ENCODE measurements at regions not wholly inside any gene's neighbourhood (a gene's known extent, or its start where the extent isn't known, plus 50 kb on each side); places are given as distances from the start of the nearest gene placed in this dataset.

DNA sequence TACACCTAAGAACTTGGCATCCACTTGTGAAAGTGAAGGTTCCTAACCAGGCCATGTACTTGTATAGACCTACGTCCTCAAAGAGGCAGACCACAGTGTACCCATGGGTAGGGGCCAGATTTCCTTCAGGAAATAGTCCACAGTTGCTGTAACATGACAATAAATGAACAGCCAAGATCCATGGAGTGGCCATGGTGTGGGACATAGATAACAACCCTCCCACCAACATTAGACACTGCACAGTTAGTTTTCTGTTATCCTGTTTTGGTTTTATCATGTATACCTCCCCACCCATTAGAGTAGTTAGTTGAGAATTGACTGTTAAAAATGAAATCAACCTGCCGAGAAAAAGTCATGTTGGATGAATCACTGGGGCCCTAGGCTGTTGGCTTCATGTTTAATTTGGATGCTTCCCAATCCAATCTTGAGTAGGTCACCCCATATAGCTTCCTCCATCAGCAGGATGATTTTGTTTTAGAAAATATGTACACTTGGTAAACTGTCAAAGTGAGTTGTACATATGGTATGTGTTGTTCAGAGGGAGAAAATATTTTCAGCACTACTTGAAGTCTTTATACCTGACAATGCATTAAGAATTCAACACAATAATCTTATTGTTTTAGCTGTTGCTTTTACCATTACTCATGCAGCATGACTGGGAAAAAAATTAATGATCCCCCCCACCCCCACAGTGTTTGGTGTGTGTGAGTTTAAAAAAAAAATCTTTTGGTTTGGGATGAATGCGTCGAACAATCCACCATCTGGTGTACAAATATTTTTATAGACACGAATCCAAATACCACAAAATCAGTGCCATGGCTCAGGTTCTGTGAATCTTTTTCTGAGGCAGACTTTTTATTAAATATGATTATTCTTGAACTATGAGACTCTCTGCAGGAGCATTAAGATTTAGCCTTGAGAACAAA, 88.3 kb upstream of the ARHGAP29 start:
- H3K4me1 ChIP-seq (ENCODE audit: control insufficient read depth, extremely low read depth, insufficient read depth, low read length): peaks cover 62% of the 10 kb centered on the region

DNA sequence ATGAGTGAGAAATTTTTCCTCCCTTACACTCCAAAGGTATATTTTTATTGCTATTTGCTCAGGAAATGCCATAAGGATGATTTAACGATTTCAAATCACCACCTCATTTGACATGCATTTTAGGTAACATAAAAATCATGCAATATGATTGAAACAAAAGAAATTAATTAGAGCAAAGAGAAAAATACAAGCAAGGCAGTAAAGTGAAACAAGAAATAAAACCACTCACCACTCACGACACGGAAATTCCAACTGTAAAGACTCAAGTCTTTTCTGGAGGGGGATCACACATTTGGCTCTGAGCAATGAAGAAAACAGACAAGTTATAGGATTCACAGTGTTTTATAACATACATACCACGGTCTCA, 86.8 kb upstream of the ARHGAP29 start:
- Histone ChIP-seq H4K20me1 (ENCODE audit: control insufficient read depth, extremely low read depth, insufficient read depth, low read length) (no peaks in the 10 kb centered on the region), H3K4me1 (ENCODE audit: control insufficient read depth, extremely low read depth, insufficient read depth, low read length) (peaks cover 62% of the 10 kb centered on the region), H3K9ac (ENCODE audit: control insufficient read depth, extremely low read depth, insufficient read depth, low read length) (peak overlapping the region; percentile 73), H3K79me2 (ENCODE audit: control insufficient read depth, insufficient read depth, low read length) (no peaks in the 10 kb centered on the region), H3K9me3 (ENCODE audit: control insufficient read depth, low read depth, low read length) (no peaks in the 10 kb centered on the region), H2AFZ (ENCODE audit: control insufficient read depth, low read length) (no peak overlapping the region), H3K4me3 (ENCODE audit: control insufficient read depth in 2 of 3, extremely low read depth in 1 of 3, insufficient read depth in 2 of 3, low read depth in 1 of 3, low read length in 3 of 3) (peak overlapping the region in 2 of 3 experiments; percentile 19 to 49), H3K27me3 (ENCODE audit: control insufficient read depth, extremely low read depth, insufficient read depth, low read length) (no peaks in the 10 kb centered on the region), H3K4me2 (ENCODE audit: control insufficient read depth, extremely low read depth, insufficient read depth, low read depth, low read length) (peak overlapping the region; percentile 70), H3K36me3 (ENCODE audit: control insufficient read depth in 2 of 2, extremely low read depth in 1 of 2, insufficient read depth in 2 of 2, low read length in 2 of 2) (no peaks in the 10 kb centered on the region), H3K9me1 (ENCODE audit: control insufficient read depth, extremely low read depth, insufficient read depth, low read length) (no peaks in the 10 kb centered on the region), H3K27ac (ENCODE audit: control insufficient read depth, insufficient read depth, low read length) (peak overlapping the region; percentile 79)
- TF ChIP-seq, protein P1, sequence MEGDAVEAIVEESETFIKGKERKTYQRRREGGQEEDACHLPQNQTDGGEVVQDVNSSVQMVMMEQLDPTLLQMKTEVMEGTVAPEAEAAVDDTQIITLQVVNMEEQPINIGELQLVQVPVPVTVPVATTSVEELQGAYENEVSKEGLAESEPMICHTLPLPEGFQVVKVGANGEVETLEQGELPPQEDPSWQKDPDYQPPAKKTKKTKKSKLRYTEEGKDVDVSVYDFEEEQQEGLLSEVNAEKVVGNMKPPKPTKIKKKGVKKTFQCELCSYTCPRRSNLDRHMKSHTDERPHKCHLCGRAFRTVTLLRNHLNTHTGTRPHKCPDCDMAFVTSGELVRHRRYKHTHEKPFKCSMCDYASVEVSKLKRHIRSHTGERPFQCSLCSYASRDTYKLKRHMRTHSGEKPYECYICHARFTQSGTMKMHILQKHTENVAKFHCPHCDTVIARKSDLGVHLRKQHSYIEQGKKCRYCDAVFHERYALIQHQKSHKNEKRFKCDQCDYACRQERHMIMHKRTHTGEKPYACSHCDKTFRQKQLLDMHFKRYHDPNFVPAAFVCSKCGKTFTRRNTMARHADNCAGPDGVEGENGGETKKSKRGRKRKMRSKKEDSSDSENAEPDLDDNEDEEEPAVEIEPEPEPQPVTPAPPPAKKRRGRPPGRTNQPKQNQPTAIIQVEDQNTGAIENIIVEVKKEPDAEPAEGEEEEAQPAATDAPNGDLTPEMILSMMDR (optimal IDR thresholded peaks at IDR 0.05 in 1 of 3, IDR thresholded peaks at IDR 0.05 in 1 of 3, conservative IDR thresholded peaks at IDR 0.05 in 1 of 3; ENCODE audit: extremely low read depth in 1 of 3, insufficient read depth in 2 of 3, low read length in 3 of 3): no peak
- no peak for TF ChIP-seq EZH2 (IDR thresholded peaks at IDR 0.05; ENCODE audit: low read length)
- dilution Hi-C loops (cut with MboI; ENCODE audit: extremely low pct_ligation_motif_present, low sequenced_read_pairs): no loop called here
- no peak for DNase-seq (ENCODE audit: low read depth, low spot score)
- FAIRE-seq: no peak

More for the DNA sequence above, 88.3 kb upstream of the ARHGAP29 start:
- H3K27ac ChIP-seq (ENCODE audit: control insufficient read depth, insufficient read depth, low read length): peak overlapping the region; percentile 79
- H3K27me3 ChIP-seq (ENCODE audit: control insufficient read depth, extremely low read depth, insufficient read depth, low read length): no peaks in the 10 kb centered on the region
- TF ChIP-seq, protein P1 (optimal IDR thresholded peaks at IDR 0.05 in 1 of 3, IDR thresholded peaks at IDR 0.05 in 1 of 3, conservative IDR thresholded peaks at IDR 0.05 in 1 of 3; ENCODE audit: extremely low read depth in 1 of 3, insufficient read depth in 2 of 3, low read length in 3 of 3): no peak
- no peak for TF ChIP-seq EZH2 (IDR thresholded peaks at IDR 0.05; ENCODE audit: low read length)
- no peaks in the 10 kb centered on the region for H3K9me1 ChIP-seq (ENCODE audit: control insufficient read depth, extremely low read depth, insufficient read depth, low read length)
- H3K4me2 ChIP-seq (ENCODE audit: control insufficient read depth, extremely low read depth, insufficient read depth, low read depth, low read length): peak overlapping the region; percentile 70
- dilution Hi-C loops (cut with MboI; ENCODE audit: extremely low pct_ligation_motif_present, low sequenced_read_pairs): no loop called here
- FAIRE-seq (peak; percentile 77), DNase-seq (ENCODE audit: low read depth, low spot score) (peak; percentile 88)
- no peaks in the 10 kb centered on the region for H3K36me3 ChIP-seq (ENCODE audit: control insufficient read depth in 2 of 2, extremely low read depth in 1 of 2, insufficient read depth in 2 of 2, low read length in 2 of 2)
- H3K4me3 ChIP-seq (ENCODE audit: control insufficient read depth in 2 of 3, extremely low read depth in 1 of 3, insufficient read depth in 2 of 3, low read depth in 1 of 3, low read length in 3 of 3): peak overlapping the region in 1 of 3 experiments; percentile 9
- peak overlapping the region; percentile 55 for H3K9ac ChIP-seq (ENCODE audit: control insufficient read depth, extremely low read depth, insufficient read depth, low read length)
- no peak overlapping the region for H2AFZ ChIP-seq (ENCODE audit: control insufficient read depth, low read length)
- H4K20me1 ChIP-seq (ENCODE audit: control insufficient read depth, extremely low read depth, insufficient read depth, low read length): no peaks in the 10 kb centered on the region
- no peaks in the 10 kb centered on the region for H3K79me2 ChIP-seq (ENCODE audit: control insufficient read depth, insufficient read depth, low read length)
- no peaks in the 10 kb centered on the region for H3K9me3 ChIP-seq (ENCODE audit: control insufficient read depth, low read depth, low read length)

All from keratinocyte (primary cell).